SU-DHL-6 (cell line): ENCODE measurements at regions not wholly inside any gene's neighbourhood (a gene's known extent, or its start where the extent isn't known, plus 50 kb on each side); places are given as distances from the start of the nearest gene placed in this dataset.
"Not testable (repeated sequence)": the region's sequence is repeated elsewhere in the genome, so short reads cannot be mapped to it uniquely, and the experiment has no call there.

ENCODE experiments used
- EZH2phosphoT487 ChIP-seq: fragments of 200-600 bp; sonication (generic), shearing (Covaris generic); conservative IDR thresholded peaks from 2 replicates; pipeline ENCODE4 v1.6.1; 2018; ENCODE audit warnings: mild to moderate bottlenecking, antibody characterized with exemption, low read length, moderate library complexity, mixed read lengths
- TF ChIP-seq, protein P1 (sequence below): fragments of 200-600 bp; sonication (generic); IDR thresholded peaks from one replicate; pipeline ENCODE4 v1.5.1; 2017; ENCODE audit warnings: antibody characterized with exemption, mild to moderate bottlenecking, low read length, moderate library complexity; ENCODE audit not compliant: insufficient read depth, poor library complexity, severe bottlenecking

DNA sequence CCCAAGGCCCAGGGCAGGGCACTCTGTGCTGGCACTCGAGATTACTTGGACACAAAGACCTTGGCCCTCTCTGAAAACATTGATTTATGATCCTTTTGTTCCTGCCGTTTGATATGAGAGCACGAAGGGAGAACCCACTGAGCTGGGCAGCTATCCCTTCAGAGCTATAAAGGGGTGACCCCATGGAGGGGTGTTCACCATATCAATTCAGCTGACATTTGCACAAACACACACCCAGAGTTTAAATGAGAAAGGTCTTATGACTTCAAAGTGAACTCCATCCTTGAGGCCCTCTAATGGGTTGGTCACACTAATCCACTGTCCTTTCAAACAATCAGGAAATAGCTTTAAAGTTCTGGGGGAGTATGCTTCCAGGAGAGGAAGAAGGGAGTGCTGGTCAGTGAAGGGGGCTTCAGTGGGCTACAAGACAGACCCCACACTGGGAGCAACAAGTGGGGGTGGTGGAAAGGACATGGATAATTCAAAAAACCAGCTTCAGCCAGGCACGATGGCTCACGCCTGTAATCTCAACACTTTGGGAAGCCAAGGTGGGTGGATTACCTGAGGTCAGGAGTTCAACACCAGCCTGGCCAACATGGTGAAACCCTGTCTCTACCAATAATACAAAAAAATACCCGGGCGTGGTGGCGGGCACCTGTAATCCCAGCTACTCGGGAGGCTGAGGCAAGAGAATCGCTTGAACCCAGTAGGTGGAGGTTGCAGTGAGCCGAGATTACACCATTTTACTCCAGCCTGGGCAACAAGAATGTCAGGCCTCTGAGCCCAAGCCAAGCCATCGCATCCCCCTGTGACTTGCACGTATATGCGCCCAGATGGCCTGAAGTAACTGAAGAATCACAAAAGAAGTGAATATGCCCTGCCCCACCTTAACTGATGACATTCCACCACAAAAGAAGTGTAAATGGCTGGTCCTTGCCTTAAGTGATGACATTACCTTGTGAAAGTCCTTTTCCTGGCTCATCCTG, 97.1 kb upstream of the RAB4A start:
- TF ChIP-seq, protein P1, sequence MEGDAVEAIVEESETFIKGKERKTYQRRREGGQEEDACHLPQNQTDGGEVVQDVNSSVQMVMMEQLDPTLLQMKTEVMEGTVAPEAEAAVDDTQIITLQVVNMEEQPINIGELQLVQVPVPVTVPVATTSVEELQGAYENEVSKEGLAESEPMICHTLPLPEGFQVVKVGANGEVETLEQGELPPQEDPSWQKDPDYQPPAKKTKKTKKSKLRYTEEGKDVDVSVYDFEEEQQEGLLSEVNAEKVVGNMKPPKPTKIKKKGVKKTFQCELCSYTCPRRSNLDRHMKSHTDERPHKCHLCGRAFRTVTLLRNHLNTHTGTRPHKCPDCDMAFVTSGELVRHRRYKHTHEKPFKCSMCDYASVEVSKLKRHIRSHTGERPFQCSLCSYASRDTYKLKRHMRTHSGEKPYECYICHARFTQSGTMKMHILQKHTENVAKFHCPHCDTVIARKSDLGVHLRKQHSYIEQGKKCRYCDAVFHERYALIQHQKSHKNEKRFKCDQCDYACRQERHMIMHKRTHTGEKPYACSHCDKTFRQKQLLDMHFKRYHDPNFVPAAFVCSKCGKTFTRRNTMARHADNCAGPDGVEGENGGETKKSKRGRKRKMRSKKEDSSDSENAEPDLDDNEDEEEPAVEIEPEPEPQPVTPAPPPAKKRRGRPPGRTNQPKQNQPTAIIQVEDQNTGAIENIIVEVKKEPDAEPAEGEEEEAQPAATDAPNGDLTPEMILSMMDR: not testable (repeated sequence)
- not testable (repeated sequence) for TF ChIP-seq EZH2phosphoT487
